ENCODE measurements at regions not wholly inside any gene's neighbourhood (a gene's known extent, or its start where the extent isn't known, plus 50 kb on each side); places are given as distances from the start of the nearest gene placed in this dataset.
A peak's percentile ranks its signal among the peaks of the same experiment; 100 is the strongest.

DNA sequence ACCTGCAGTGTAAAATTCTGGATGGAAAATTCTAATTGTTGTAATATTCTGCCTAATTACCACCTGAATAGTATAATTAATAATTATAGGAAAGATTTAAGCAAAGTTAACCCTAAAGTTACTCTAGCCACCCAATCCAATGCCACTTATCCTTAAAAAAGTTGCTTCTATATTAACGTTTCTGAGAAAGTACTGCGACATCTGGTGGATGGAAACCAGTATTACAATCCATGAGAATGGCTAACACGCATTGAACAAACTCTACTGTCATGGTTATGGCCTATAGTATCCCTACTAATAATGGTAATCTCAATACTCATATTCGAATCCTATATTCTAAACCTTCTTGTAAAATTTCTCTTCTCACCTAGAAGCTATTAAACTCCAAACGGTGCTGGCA, 1551.8 kb downstream of the SLITRK1 start:
- no peak for ATAC-seq
- WGBS, 2 donors (ENCODE audit: low coverage in 1 of 2), result 52 to 57% methylated on average over 5 of the region's 5 CpGs

DNA sequence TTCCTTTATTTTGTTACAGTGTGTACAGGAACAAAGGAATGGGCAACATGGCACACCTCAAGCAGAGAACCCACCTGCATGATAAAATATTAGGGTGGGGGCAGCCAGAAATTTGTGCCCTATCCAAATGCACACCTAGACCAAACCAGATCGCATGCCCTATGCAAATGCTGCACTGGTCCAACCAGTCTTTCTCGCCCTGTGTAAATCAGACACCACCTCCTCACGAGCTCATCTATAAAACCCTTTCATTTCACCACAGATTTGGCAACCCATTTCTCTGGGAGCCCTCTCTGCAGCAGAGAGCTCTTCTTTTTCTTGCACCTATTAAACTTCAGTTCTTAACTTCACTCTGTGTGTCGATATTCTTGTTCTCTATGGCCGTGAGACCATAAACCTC, 1559.2 kb downstream of the SLITRK1 start:
- 89 to 91% methylated on average over 5 of the region's 5 CpGs for WGBS, 2 donors (ENCODE audit: low coverage in 1 of 2)
- peaks cover 0 to 5% (median 0%) of the 10 kb centered on the region in 3 donors for H3K9me3 ChIP-seq
- no peaks in the 10 kb centered on the region for H3K27me3 ChIP-seq
- no peak for TF ChIP-seq POLR2AphosphoS5 (IDR thresholded peaks at IDR 0.05)
- no peak for TF ChIP-seq POLR2A (IDR thresholded peaks at IDR 0.05)
- TF ChIP-seq, protein P1, sequence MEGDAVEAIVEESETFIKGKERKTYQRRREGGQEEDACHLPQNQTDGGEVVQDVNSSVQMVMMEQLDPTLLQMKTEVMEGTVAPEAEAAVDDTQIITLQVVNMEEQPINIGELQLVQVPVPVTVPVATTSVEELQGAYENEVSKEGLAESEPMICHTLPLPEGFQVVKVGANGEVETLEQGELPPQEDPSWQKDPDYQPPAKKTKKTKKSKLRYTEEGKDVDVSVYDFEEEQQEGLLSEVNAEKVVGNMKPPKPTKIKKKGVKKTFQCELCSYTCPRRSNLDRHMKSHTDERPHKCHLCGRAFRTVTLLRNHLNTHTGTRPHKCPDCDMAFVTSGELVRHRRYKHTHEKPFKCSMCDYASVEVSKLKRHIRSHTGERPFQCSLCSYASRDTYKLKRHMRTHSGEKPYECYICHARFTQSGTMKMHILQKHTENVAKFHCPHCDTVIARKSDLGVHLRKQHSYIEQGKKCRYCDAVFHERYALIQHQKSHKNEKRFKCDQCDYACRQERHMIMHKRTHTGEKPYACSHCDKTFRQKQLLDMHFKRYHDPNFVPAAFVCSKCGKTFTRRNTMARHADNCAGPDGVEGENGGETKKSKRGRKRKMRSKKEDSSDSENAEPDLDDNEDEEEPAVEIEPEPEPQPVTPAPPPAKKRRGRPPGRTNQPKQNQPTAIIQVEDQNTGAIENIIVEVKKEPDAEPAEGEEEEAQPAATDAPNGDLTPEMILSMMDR (IDR thresholded peaks at IDR 0.05), result no peak
- no peak for TF ChIP-seq EP300 (IDR thresholded peaks at IDR 0.05)
- H3K4me3 ChIP-seq, result no peak overlapping the region
- H3K27ac ChIP-seq, result no peak overlapping the region
- H3K4me1 ChIP-seq, result no peaks in the 10 kb centered on the region
- H3K36me3 ChIP-seq, result no peaks in the 10 kb centered on the region
- no peak for ATAC-seq

More for the DNA sequence above, 1551.8 kb downstream of the SLITRK1 start:
- Histone ChIP-seq H3K9me3 (no peaks in the 10 kb centered on the region), H3K36me3 (no peaks in the 10 kb centered on the region), H3K27me3 (no peaks in the 10 kb centered on the region), H3K27ac (no peak overlapping the region), H3K4me1 (no peaks in the 10 kb centered on the region), H3K4me3 (no peak overlapping the region)
- TF ChIP-seq POLR2AphosphoS5 (IDR thresholded peaks at IDR 0.05) (no peak), POLR2A (IDR thresholded peaks at IDR 0.05) (no peak), EP300 (IDR thresholded peaks at IDR 0.05) (no peak)
- TF ChIP-seq, protein P1 (IDR thresholded peaks at IDR 0.05), result peak in 1 of 4 experiments; percentile 14

DNA sequence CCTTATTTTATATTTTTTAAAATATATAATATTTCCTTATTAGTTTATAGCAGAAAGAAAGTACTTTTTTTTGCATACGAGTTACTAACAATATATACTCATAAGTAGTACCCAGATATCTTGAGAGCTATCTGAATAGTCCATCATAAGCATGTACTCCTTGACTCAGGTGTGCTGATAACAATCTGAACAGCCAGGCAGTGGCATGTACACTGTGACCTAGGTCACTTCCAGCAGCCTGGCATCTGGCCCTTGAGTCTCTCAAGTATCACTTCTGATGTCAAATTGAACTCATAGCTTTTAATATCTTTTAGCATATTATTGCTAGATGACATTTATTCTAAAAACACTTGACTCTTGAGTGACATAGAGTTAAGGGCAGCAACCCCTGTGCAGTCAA, 1576.7 kb downstream of the SLITRK1 start:
- no peak overlapping the region for H3K4me3 ChIP-seq
- no peak for TF ChIP-seq POLR2AphosphoS5 (IDR thresholded peaks at IDR 0.05)
- TF ChIP-seq, protein P1 (IDR thresholded peaks at IDR 0.05), result no peak
- TF ChIP-seq POLR2A (IDR thresholded peaks at IDR 0.05), result no peak
- TF ChIP-seq EP300 (IDR thresholded peaks at IDR 0.05), result no peak
- H3K36me3 ChIP-seq, result no peaks in the 10 kb centered on the region
- no peak overlapping the region for H3K27ac ChIP-seq
- no peaks in the 10 kb centered on the region for H3K27me3 ChIP-seq
- no peaks in the 10 kb centered on the region for H3K4me1 ChIP-seq
- ATAC-seq, result no peak
- no peaks in the 10 kb centered on the region for H3K9me3 ChIP-seq
- 88 to 89% methylated on average over 1 of the region's 1 CpG for WGBS, 2 donors (ENCODE audit: low coverage in 1 of 2)

DNA sequence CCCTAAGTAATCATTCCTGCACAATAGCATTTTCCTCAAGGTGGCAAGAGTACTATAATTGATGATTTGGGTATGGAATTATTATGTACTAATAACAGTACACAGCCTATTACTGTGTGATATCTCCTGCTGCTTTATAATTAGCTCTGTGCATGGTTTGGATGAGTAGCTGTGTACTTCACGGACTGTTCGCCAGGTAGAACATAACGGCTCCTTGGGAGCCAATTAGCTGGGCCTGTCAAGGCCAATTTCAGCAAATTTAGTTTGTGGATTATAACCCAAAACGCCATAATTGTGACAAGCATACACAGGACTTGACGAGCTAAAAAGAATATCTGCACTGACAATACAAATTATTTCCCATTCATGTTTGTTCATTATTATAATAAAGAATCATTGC, 1584.2 kb downstream of the SLITRK1 start:
- no peak for TF ChIP-seq POLR2AphosphoS5 (IDR thresholded peaks at IDR 0.05)
- TF ChIP-seq, protein P1 (IDR thresholded peaks at IDR 0.05), result no peak
- no peak for TF ChIP-seq POLR2A (IDR thresholded peaks at IDR 0.05)
- no peak for TF ChIP-seq EP300 (IDR thresholded peaks at IDR 0.05)
- WGBS, 2 donors (ENCODE audit: low coverage in 1 of 2), result 91 to 93% methylated on average over 5 of the region's 5 CpGs

DNA sequence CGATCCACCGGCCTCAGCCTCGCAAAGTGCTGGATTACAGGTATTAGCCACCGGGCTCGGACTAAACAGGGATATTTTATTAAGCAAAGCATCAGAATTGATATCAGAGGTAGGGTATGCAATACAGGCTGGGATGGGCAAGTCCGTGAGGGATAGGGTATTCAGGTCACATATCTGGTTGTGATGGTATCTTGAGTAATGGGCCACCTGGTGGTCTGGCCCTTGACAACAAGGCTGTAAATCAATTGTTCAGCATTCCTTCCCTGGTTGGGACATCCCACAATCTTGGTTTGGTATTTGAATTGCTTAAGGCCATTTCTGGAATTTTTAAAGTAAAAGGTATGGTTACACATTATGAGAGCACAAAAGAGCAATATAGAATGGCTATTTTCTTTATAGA, 1588.0 kb downstream of the SLITRK1 start:
- H3K9me3 ChIP-seq, result no peaks in the 10 kb centered on the region
- no peaks in the 10 kb centered on the region for H3K4me1 ChIP-seq
- ATAC-seq, result no peak
- no peaks in the 10 kb centered on the region for H3K27me3 ChIP-seq
- no peaks in the 10 kb centered on the region for H3K36me3 ChIP-seq
- H3K4me3 ChIP-seq, result no peak overlapping the region
- no peak overlapping the region for H3K27ac ChIP-seq
- 92% methylated on average over 6 of the region's 6 CpGs; no CpG with 5 or more reads in 1 of the 2 donors for WGBS, 2 donors (ENCODE audit: low coverage in 1 of 2)
- TF ChIP-seq, protein P1 (IDR thresholded peaks at IDR 0.05), result no peak
- TF ChIP-seq POLR2AphosphoS5 (IDR thresholded peaks at IDR 0.05) (no peak), EP300 (IDR thresholded peaks at IDR 0.05) (no peak), POLR2A (IDR thresholded peaks at IDR 0.05) (no peak)

More for the DNA sequence above, 1584.2 kb downstream of the SLITRK1 start:
- Histone ChIP-seq H3K4me3 (no peak overlapping the region), H3K4me1 (no peaks in the 10 kb centered on the region), H3K27ac (no peak overlapping the region), H3K36me3 (no peaks in the 10 kb centered on the region), H3K9me3 (no peaks in the 10 kb centered on the region), H3K27me3 (no peaks in the 10 kb centered on the region)
- no peak for ATAC-seq

Measured in gastroesophageal sphincter (tissue), 4 donors.